WTC11 (cell line): ENCODE measurements at regions not wholly inside any gene's neighbourhood (a gene's known extent, or its start where the extent isn't known, plus 50 kb on each side); places are given as distances from the start of the nearest gene placed in this dataset.

Experiments
- CBFB ChIP-seq: sonication (generic); formaldehyde crosslinking; IDR thresholded peaks from 2 replicates; pipeline ENCODE4 v1.8.1; 2022; ENCODE audit warnings: mild to moderate bottlenecking, low read depth, missing genetic modification reagents
- CTCF ChIP-seq: fragments of 200-600 bp; IDR thresholded peaks from 2 replicates; pipeline ENCODE4 v1.8.0; 2022; ENCODE audit warnings: antibody characterized with exemption
- ETV6 ChIP-seq: sonication (generic); formaldehyde crosslinking; IDR thresholded peaks from 2 replicates; pipeline ENCODE4 v1.8.1; 2022; ENCODE audit warnings: mild to moderate bottlenecking, missing genetic modification reagents
- IRF2 ChIP-seq: sonication (generic); formaldehyde crosslinking; IDR thresholded peaks from 2 replicates; pipeline ENCODE4 v1.8.0; 2022; ENCODE audit warnings: low read depth, missing genetic modification reagents, borderline replicate concordance
- JUN ChIP-seq: sonication (generic); formaldehyde crosslinking; IDR thresholded peaks from 2 replicates; pipeline ENCODE4 v1.8.0; 2023; ENCODE audit warnings: mild to moderate bottlenecking, missing genetic modification reagents
- MAX ChIP-seq: sonication (generic); formaldehyde crosslinking; IDR thresholded peaks from 2 replicates; pipeline ENCODE4 v1.8.0; 2022; ENCODE audit warnings: mild to moderate bottlenecking, missing genetic modification reagents
- MYBL2 ChIP-seq: sonication (generic); formaldehyde crosslinking; IDR thresholded peaks from 2 replicates; pipeline ENCODE4 v1.8.1; 2023; ENCODE audit warnings: mild to moderate bottlenecking, moderate library complexity, missing genetic modification reagents
- RELA ChIP-seq: sonication (generic); formaldehyde crosslinking; IDR thresholded peaks from 2 replicates; pipeline ENCODE4 v1.8.1; 2022; ENCODE audit warnings: missing genetic modification reagents, mild to moderate bottlenecking, borderline replicate concordance
- USF1 ChIP-seq: sonication (generic); formaldehyde crosslinking; IDR thresholded peaks from 2 replicates; pipeline ENCODE4 v1.8.0; 2022; ENCODE audit warnings: mild to moderate bottlenecking, missing genetic modification reagents
- USF2 ChIP-seq: sonication (generic); formaldehyde crosslinking; IDR thresholded peaks from 2 replicates; pipeline ENCODE4 v1.8.1; 2023; ENCODE audit warnings: mild to moderate bottlenecking, missing genetic modification reagents, moderate library complexity
- ZNF121 ChIP-seq: sonication (generic); formaldehyde crosslinking; IDR thresholded peaks from 2 replicates; pipeline ENCODE4 v1.8.0; 2023; ENCODE audit warnings: missing genetic modification reagents
- TF ChIP-seq, protein P1 (sequence below): sonication (generic); formaldehyde crosslinking; conservative IDR thresholded peaks from 2 replicates; pipeline ENCODE4 v1.8.1; 2022; ENCODE audit warnings: mild to moderate bottlenecking, missing genetic modification reagents
- TF ChIP-seq, protein P2 (sequence below): sonication (generic); formaldehyde crosslinking; IDR thresholded peaks from 2 replicates; pipeline ENCODE4 v1.8.0; 2023; ENCODE audit warnings: missing genetic modification reagents
- TF ChIP-seq, protein P3 (sequence below): sonication (generic); formaldehyde crosslinking; IDR thresholded peaks from 2 replicates; pipeline ENCODE4 v1.8.1; 2022; ENCODE audit warnings: low read depth, mild to moderate bottlenecking, moderate library complexity, missing genetic modification reagents, borderline replicate concordance

GRCh38 chr3:13141991-13142412, 68.8 kb upstream of the IQSEC1 start:
- TF ChIP-seq CTCF (no peak), ETV6 (0 out of 2 replicates have a peak, but pooled peaks have one; percentile 48), USF1 (CRISPR knock-in tag) (no peak; the same call in 1 of the 2 replicates), ZNF121 (CRISPR knock-in tag) (no peak), JUN (CRISPR knock-in tag) (no peak), IRF2 (no peak), MYBL2 (peak; percentile 58; the same call in 1 of the 2 replicates), RELA (CRISPR knock-in tag) (no peak), MAX (peak; percentile 39; the same call in 1 of the 2 replicates), USF2 (CRISPR knock-in tag) (no peak), CBFB (no peak)
- TF ChIP-seq, protein P1, sequence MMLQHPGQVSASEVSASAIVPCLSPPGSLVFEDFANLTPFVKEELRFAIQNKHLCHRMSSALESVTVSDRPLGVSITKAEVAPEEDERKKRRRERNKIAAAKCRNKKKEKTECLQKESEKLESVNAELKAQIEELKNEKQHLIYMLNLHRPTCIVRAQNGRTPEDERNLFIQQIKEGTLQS (CRISPR knock-in tag), result no peak
- TF ChIP-seq, protein P2, sequence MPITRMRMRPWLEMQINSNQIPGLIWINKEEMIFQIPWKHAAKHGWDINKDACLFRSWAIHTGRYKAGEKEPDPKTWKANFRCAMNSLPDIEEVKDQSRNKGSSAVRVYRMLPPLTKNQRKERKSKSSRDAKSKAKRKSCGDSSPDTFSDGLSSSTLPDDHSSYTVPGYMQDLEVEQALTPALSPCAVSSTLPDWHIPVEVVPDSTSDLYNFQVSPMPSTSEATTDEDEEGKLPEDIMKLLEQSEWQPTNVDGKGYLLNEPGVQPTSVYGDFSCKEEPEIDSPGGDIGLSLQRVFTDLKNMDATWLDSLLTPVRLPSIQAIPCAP, result peak; percentile 59; the same call in 1 of the 2 replicates
- TF ChIP-seq, protein P3, sequence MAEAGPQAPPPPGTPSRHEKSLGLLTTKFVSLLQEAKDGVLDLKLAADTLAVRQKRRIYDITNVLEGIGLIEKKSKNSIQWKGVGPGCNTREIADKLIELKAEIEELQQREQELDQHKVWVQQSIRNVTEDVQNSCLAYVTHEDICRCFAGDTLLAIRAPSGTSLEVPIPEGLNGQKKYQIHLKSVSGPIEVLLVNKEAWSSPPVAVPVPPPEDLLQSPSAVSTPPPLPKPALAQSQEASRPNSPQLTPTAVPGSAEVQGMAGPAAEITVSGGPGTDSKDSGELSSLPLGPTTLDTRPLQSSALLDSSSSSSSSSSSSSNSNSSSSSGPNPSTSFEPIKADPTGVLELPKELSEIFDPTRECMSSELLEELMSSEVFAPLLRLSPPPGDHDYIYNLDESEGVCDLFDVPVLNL (CRISPR knock-in tag), result 0 out of 2 replicates have a peak, but pooled peaks have one; percentile 50
